ENCODE measurements at regions not wholly inside any gene's neighbourhood (a gene's known extent, or its start where the extent isn't known, plus 50 kb on each side); places are given as distances from the start of the nearest gene placed in this dataset.
A peak's percentile ranks its signal among the peaks of the same experiment; 100 is the strongest.

DNA sequence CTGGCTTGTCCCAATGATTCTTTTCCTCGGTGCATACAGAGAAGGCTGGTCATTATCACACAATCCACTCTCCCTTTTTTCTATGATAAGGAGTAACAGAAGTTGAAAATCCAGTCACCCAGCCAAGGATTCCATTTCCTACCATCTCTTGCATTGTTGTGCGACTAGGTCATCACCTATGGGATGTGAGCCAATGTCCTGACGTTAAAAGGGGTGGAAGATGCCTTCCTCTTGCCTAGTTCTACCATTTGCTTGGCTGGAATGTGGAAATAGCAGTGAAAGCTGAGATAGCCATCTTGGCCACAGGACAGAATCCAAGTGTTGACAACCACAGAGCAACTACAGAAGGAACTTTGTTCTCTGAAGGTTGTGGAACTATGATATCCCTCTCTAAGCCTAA is 132.2 kb upstream of the KIT start:
- Histone ChIP-seq H3K36me3 (ENCODE audit: control insufficient read depth, insufficient read depth, low read length) (no peaks in the 10 kb centered on the region), H3K9ac (ENCODE audit: insufficient read depth in 1 of 2, low read depth in 2 of 2, low read length in 2 of 2) (0 out of 4 replicates have a peak overlapping the region, but pooled peaks of 1 of the 2 experiments have one; percentile 2), H3K27ac (ENCODE audit: extremely low read depth, low read depth, low read length) (no peak overlapping the region), H3K27me3 (ENCODE audit: control insufficient read depth in 2 of 2, insufficient read depth in 2 of 2, low read length in 2 of 2) (no peaks in the 10 kb centered on the region), H4K20me1 (replicated peaks; ENCODE audit: control insufficient read depth, insufficient read depth, low read length) (no peaks in the 10 kb centered on the region), H3K4me2 (ENCODE audit: insufficient read depth, low read length) (0 out of 2 replicates have a peak overlapping the region, but pooled peaks have one; percentile 15), H2AFZ (ENCODE audit: low read depth, low read length) (no peak overlapping the region), H3K79me2 (ENCODE audit: control insufficient read depth, insufficient read depth, low read length) (no peaks in the 10 kb centered on the region), H3K9me3 (replicated peaks; ENCODE audit: control insufficient read depth, insufficient read depth, low read depth, low read length) (no peaks in the 10 kb centered on the region), H3K4me3 (no peak overlapping the region), H3K4me1 (replicated peaks in 1 of 2; ENCODE audit: control insufficient read depth in 2 of 2, insufficient read depth in 2 of 2, low read length in 2 of 2) (peaks cover 0 to 5% of the 10 kb centered on the region in 2 experiments; a peak in 1 of 5 replicates), H3K9me1 (ENCODE audit: control insufficient read depth, insufficient read depth, low read length) (no peaks in the 10 kb centered on the region)
- intact Hi-C loops (cut with micrococcal nuclease): no loop called here
- DNase-seq (ENCODE audit: extremely low read depth in 1 of 4, low spot score in 3 of 4) (peak in 1 of 4 experiments; percentile 19), FAIRE-seq (no peak), ATAC-seq (no peak)
- BruUV-seq (replicated peaks): no TSS peak
- in situ Hi-C loops (cut with MboI): no loop called here
- WGBS (ENCODE audit: insufficient coverage, low coverage, missing lambda C conversion rate): 3% methylated on average over 3 of the region's 3 CpGs
- CTCF ChIA-PET (ENCODE audit: low intra/inter-chr PET ratio): interaction anchor here (0.5 kb wide), 1 partner anchor 94 kb away, joined by 3 read pairs; no protein-coding TSS in a partner anchor
- POLR2A ChIA-PET: interaction anchor here (0.6 to 1.0 kb wide), 2 partner anchors 17 to 1362 kb away, joined by 3 to 4 read pairs; no protein-coding TSS in a partner anchor
- TF ChIP-seq CBFA2T2 (conservative IDR thresholded peaks at IDR 0.05): 0 out of 2 replicates have a peak, but pooled peaks have one; percentile 3
- peak; percentile 30 for TF ChIP-seq ZNF146 (CRISPR knock-in tag; IDR thresholded peaks at IDR 0.05; ENCODE audit: unreplicated experiment)
- peak; percentile 19; the same call in 1 of the 2 replicates for TF ChIP-seq CBFA2T3 (IDR thresholded peaks at IDR 0.05)
- TF ChIP-seq, protein P1, sequence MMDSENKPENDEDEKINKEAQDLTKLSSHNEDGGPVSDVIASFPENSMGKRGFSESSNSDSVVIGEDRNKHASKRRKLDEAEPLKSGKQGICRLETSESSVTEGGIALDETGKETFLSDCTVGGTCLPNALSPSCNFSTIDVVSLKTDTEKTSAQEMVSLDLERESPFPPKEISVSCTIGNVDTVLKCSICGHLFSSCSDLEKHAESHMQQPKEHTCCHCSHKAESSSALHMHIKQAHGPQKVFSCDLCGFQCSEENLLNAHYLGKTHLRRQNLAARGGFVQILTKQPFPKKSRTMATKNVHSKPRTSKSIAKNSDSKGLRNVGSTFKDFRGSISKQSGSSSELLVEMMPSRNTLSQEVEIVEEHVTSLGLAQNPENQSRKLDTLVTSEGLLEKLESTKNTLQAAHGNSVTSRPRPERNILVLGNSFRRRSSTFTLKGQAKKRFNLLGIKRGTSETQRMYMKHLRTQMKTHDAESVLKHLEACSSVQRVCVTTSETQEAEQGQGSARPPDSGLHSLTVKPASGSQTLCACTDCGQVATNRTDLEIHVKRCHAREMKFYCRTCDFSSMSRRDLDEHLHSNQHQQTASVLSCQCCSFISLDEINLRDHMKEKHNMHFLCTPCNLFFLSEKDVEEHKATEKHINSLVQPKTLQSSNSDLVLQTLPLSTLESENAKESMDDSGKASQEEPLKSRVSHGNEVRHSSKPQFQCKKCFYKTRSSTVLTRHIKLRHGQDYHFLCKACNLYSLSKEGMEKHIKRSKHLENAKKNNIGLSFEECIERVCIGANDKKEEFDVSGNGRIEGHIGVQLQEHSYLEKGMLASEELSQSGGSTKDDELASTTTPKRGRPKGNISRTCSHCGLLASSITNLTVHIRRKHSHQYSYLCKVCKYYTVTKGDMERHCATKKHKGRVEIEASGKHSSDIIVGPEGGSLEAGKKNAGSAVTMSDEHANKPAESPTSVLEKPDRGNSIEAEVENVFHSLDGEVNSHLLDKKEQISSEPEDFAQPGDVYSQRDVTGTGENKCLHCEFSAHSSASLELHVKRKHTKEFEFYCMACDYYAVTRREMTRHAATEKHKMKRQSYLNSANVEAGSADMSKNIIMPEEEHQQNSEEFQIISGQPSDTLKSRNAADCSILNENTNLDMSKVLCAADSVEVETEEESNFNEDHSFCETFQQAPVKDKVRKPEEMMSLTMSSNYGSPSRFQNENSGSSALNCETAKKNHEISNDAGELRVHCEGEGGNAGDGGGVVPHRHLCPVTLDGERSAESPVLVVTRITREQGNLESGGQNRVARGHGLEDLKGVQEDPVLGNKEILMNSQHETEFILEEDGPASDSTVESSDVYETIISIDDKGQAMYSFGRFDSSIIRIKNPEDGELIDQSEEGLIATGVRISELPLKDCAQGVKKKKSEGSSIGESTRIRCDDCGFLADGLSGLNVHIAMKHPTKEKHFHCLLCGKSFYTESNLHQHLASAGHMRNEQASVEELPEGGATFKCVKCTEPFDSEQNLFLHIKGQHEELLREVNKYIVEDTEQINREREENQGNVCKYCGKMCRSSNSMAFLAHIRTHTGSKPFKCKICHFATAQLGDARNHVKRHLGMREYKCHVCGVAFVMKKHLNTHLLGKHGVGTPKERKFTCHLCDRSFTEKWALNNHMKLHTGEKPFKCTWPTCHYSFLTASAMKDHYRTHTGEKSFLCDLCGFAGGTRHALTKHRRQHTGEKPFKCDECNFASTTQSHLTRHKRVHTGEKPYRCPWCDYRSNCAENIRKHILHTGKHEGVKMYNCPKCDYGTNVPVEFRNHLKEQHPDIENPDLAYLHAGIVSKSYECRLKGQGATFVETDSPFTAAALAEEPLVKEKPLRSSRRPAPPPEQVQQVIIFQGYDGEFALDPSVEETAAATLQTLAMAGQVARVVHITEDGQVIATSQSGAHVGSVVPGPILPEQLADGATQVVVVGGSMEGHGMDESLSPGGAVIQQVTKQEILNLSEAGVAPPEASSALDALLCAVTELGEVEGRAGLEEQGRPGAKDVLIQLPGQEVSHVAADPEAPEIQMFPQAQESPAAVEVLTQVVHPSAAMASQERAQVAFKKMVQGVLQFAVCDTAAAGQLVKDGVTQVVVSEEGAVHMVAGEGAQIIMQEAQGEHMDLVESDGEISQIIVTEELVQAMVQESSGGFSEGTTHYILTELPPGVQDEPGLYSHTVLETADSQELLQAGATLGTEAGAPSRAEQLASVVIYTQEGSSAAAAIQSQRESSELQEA (IDR thresholded peaks at IDR 0.05; ENCODE audit: low read depth): peak; percentile 53; the same call in 1 of the 2 replicates
- TF ChIP-seq CEBPB (tag; IDR thresholded peaks at IDR 0.05): 0 out of 2 replicates have a peak, but pooled peaks have one; percentile 12
- TF ChIP-seq JUN (IDR thresholded peaks at IDR 0.05; ENCODE audit: borderline replicate concordance, low read depth, low read length): peak; percentile 69; the same call in 1 of the 2 replicates
- TF ChIP-seq JUN (CRISPR knock-in tag; IDR thresholded peaks at IDR 0.05; ENCODE audit: borderline replicate concordance): no peak
- peak; percentile 82; the same call in 1 of the 2 replicates for TF ChIP-seq CTBP1 (IDR thresholded peaks at IDR 0.05; ENCODE audit: borderline replicate concordance)
- TF ChIP-seq ESRRA (IDR thresholded peaks at IDR 0.05; ENCODE audit: borderline replicate concordance, low read depth): no peak
- no peak for TF ChIP-seq DMBX1 (CRISPR knock-in tag; IDR thresholded peaks at IDR 0.05; ENCODE audit: borderline replicate concordance)
- peak; percentile 65 for TF ChIP-seq RBM25 (IDR thresholded peaks at IDR 0.05; ENCODE audit: low read depth, low read length, severe bottlenecking)
- 0 out of 2 replicates have a peak, but pooled peaks have one; percentile 19 for TF ChIP-seq NFIC (IDR thresholded peaks at IDR 0.05)
- peak; percentile 54 to 58; a peak in 2 of 4 replicates for TF ChIP-seq TEAD1 (CRISPR knock-in tag; IDR thresholded peaks at IDR 0.05)
- no peak for TF ChIP-seq ADNP (tag; IDR thresholded peaks at IDR 0.05)
- TF ChIP-seq MAFG (tag; conservative IDR thresholded peaks at IDR 0.05): no peak
- peak; percentile 93 for TF ChIP-seq ZFP36 (IDR thresholded peaks at IDR 0.05; ENCODE audit: low read depth, low read length, partially characterized antibody)
- no peak for TF ChIP-seq L3MBTL2 (IDR thresholded peaks at IDR 0.05)
